IPS-18c (cell line): ENCODE measurements at regions not wholly inside any gene's neighbourhood (a gene's known extent, or its start where the extent isn't known, plus 50 kb on each side); places are given as distances from the start of the nearest gene placed in this dataset.

Source experiments
- H3K4me3 ChIP-seq: 2 replicates; pipeline ENCODE4 v1.7.0; 2013; ENCODE audit warnings: low read depth, mild to moderate bottlenecking, low read length, moderate library complexity; ENCODE audit not compliant: insufficient read depth
- H3K9me3 ChIP-seq: one replicate; pipeline ENCODE4 v1.6.1; 2013; ENCODE audit warnings: mild to moderate bottlenecking, low read length, moderate library complexity; ENCODE audit not compliant: control insufficient read depth, insufficient read depth

- peaks cover 2% of the 10 kb centered on the region for H3K9me3 ChIP-seq
Measured at GRCh38 chr3:158882445-158882844, 80.6 kb downstream of the MFSD1 start.

GRCh38 chr3:158896729-158897128, 94.9 kb downstream of the MFSD1 start:
- no peak overlapping the region for H3K4me3 ChIP-seq
- H3K9me3 ChIP-seq: no peaks in the 10 kb centered on the region

More at GRCh38 chr3:158882445-158882844, 80.6 kb downstream of the MFSD1 start:
- no peak overlapping the region for H3K4me3 ChIP-seq

- no peak overlapping the region for H3K4me3 ChIP-seq
- H3K9me3 ChIP-seq: peaks cover under 1% of the 10 kb centered on the region
Measured at GRCh38 chr3:158906749-158907148, 104.9 kb downstream of the MFSD1 start.

GRCh38 chr3:158908187-158908734, 106.4 kb downstream of the MFSD1 start:
- no peak overlapping the region for H3K4me3 ChIP-seq
- H3K9me3 ChIP-seq: peaks cover 2% of the 10 kb centered on the region

- Histone ChIP-seq H3K9me3 (peaks cover 2% of the 10 kb centered on the region), H3K4me3 (no peak overlapping the region)
Measured at GRCh38 chr3:158909870-158910269, 108.0 kb downstream of the MFSD1 start.

- Histone ChIP-seq H3K9me3 (peaks cover 2% of the 10 kb centered on the region), H3K4me3 (no peak overlapping the region)
Measured at GRCh38 chr3:158911586-158911985, 109.7 kb downstream of the MFSD1 start.

- Histone ChIP-seq H3K9me3 (peaks cover 2% of the 10 kb centered on the region), H3K4me3 (no peak overlapping the region)
Measured at GRCh38 chr3:158912188-158912587, 110.3 kb downstream of the MFSD1 start.

- Histone ChIP-seq H3K4me3 (no peak overlapping the region), H3K9me3 (peaks cover 2% of the 10 kb centered on the region)
Measured at GRCh38 chr3:158912621-158913020, 110.8 kb downstream of the MFSD1 start.

- H3K9me3 ChIP-seq: peaks cover 2% of the 10 kb centered on the region
- no peak overlapping the region for H3K4me3 ChIP-seq
Measured at GRCh38 chr3:158916111-158916510, 114.3 kb downstream of the MFSD1 start.

GRCh38 chr3:158918008-158918407, 116.2 kb downstream of the MFSD1 start:
- H3K4me3 ChIP-seq: no peak overlapping the region

GRCh38 chr3:158918451-158918850, 116.6 kb downstream of the MFSD1 start:
- H3K4me3 ChIP-seq: no peak overlapping the region

More at GRCh38 chr3:158918008-158918407, 116.2 kb downstream of the MFSD1 start:
- H3K9me3 ChIP-seq: no peaks in the 10 kb centered on the region

GRCh38 chr3:158920371-158920770, 118.5 kb downstream of the MFSD1 start:
- Histone ChIP-seq H3K4me3 (no peak overlapping the region), H3K9me3 (no peaks in the 10 kb centered on the region)

More at GRCh38 chr3:158918451-158918850, 116.6 kb downstream of the MFSD1 start:
- no peaks in the 10 kb centered on the region for H3K9me3 ChIP-seq

- Histone ChIP-seq H3K9me3 (no peaks in the 10 kb centered on the region), H3K4me3 (no peak overlapping the region)
Measured at GRCh38 chr3:158925021-158925420, 123.2 kb downstream of the MFSD1 start.

GRCh38 chr3:158925828-158926494, 124.1 kb downstream of the MFSD1 start:
- no peaks in the 10 kb centered on the region for H3K9me3 ChIP-seq
- no peak overlapping the region for H3K4me3 ChIP-seq

- no peak overlapping the region for H3K4me3 ChIP-seq
Measured at GRCh38 chr3:158935846-158936245, 134.0 kb downstream of the MFSD1 start.

GRCh38 chr3:158936530-158937113, 134.8 kb downstream of the MFSD1 start:
- no peak overlapping the region for H3K4me3 ChIP-seq
- no peaks in the 10 kb centered on the region for H3K9me3 ChIP-seq

More at GRCh38 chr3:158935846-158936245, 134.0 kb downstream of the MFSD1 start:
- no peaks in the 10 kb centered on the region for H3K9me3 ChIP-seq

- Histone ChIP-seq H3K4me3 (no peak overlapping the region), H3K9me3 (no peaks in the 10 kb centered on the region)
Measured at GRCh38 chr3:158950178-158950901, 148.5 kb downstream of the MFSD1 start.

- no peak overlapping the region for H3K4me3 ChIP-seq
- no peaks in the 10 kb centered on the region for H3K9me3 ChIP-seq
Measured at GRCh38 chr3:158953131-158953530, 151.3 kb downstream of the MFSD1 start.
